Endothelial cell (in vitro differentiated cells): ENCODE measurements at regions not wholly inside any gene's neighbourhood (a gene's known extent, or its start where the extent isn't known, plus 50 kb on each side); places are given as distances from the start of the nearest gene placed in this dataset.

ENCODE experiments used
- DNase-seq: peaks from one replicate; pipeline ENCODE4 v3.0.0; 2021; ENCODE audit warnings: low spot score
- H3K27ac Mint-ChIP-seq: one replicate; pipeline ENCODE4 v1.8.0; 2021; ENCODE audit warnings: mixed read lengths, inconsistent platforms; ENCODE audit not compliant: unreplicated experiment
- H3K27me3 Mint-ChIP-seq: one replicate; pipeline ENCODE4 v1.8.0; 2021; ENCODE audit warnings: mild to moderate bottlenecking, moderate library complexity, mixed read lengths, inconsistent platforms; ENCODE audit not compliant: unreplicated experiment
- H3K36me3 Mint-ChIP-seq: one replicate; pipeline ENCODE4 v1.8.0; 2021; ENCODE audit warnings: mild to moderate bottlenecking, low read depth, mixed read lengths, inconsistent platforms; ENCODE audit not compliant: unreplicated experiment
- H3K4me1 Mint-ChIP-seq: one replicate; pipeline ENCODE4 v1.8.0; 2021; ENCODE audit warnings: mild to moderate bottlenecking, mixed read lengths, inconsistent platforms; ENCODE audit not compliant: unreplicated experiment
- H3K4me3 Mint-ChIP-seq: one replicate; pipeline ENCODE4 v1.8.0; 2021; ENCODE audit warnings: mild to moderate bottlenecking, mixed read lengths, inconsistent platforms; ENCODE audit not compliant: unreplicated experiment
- H3K9me3 Mint-ChIP-seq: one replicate; pipeline ENCODE4 v1.8.0; 2021; ENCODE audit warnings: mixed read lengths, inconsistent platforms; ENCODE audit not compliant: unreplicated experiment
- TF ChIP-seq, protein P1 (sequence below): fragments of 200-600 bp; sonication (generic); IDR thresholded peaks from one replicate; pipeline ENCODE4 v1.5.0; 2021; ENCODE audit warnings: antibody characterized with exemption; ENCODE audit not compliant: unreplicated experiment

DNA sequence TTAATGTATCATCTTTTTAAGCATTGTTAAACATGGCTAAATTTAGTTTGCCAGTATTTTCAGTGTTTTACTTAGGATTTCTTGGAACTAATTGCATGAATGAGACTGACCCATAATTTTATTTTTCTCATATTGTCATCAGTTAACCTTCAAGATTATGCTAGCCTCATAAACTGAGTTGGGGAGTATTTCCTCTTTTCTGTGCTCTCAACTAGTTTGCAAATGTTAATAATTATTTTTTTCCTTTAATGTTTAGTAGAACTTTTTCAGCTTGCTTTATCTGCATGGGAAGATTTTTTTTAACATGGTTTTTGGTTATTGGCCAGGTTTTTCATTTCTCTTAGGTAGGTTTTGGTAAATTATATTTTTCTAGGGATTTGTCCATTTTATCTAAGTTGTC lies 235.4 kb upstream of the SESN3 start:
- no peak overlapping the region for H3K4me3 Mint-ChIP-seq
- TF ChIP-seq, protein P1, sequence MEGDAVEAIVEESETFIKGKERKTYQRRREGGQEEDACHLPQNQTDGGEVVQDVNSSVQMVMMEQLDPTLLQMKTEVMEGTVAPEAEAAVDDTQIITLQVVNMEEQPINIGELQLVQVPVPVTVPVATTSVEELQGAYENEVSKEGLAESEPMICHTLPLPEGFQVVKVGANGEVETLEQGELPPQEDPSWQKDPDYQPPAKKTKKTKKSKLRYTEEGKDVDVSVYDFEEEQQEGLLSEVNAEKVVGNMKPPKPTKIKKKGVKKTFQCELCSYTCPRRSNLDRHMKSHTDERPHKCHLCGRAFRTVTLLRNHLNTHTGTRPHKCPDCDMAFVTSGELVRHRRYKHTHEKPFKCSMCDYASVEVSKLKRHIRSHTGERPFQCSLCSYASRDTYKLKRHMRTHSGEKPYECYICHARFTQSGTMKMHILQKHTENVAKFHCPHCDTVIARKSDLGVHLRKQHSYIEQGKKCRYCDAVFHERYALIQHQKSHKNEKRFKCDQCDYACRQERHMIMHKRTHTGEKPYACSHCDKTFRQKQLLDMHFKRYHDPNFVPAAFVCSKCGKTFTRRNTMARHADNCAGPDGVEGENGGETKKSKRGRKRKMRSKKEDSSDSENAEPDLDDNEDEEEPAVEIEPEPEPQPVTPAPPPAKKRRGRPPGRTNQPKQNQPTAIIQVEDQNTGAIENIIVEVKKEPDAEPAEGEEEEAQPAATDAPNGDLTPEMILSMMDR = no peak
- H3K27ac Mint-ChIP-seq = no peak overlapping the region
- H3K9me3 Mint-ChIP-seq = no peaks in the 10 kb centered on the region
- H3K27me3 Mint-ChIP-seq = no peaks in the 10 kb centered on the region
- peaks cover 6% of the 10 kb centered on the region for H3K4me1 Mint-ChIP-seq
- no peak for DNase-seq
- no peaks in the 10 kb centered on the region for H3K36me3 Mint-ChIP-seq

DNA sequence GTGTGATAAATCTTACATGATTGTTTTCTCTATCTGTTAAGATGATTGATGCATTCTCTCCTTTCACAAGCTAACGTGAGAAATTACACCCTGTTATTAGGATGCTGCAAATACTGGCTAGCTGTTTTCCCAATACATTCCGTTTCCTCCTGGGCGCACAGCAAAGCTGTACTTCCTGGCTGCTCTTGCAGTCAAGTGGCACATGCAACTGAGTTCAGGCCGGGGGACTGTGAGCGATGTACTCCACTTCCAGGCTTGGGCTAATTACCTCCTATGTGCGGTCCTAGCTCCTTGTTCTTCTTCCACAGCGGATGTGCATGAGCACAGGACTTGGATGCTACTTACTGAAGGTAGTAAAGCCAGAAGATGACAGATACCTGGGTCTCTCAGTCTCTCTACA lies 234.9 kb upstream of the SESN3 start:
- no peak overlapping the region for H3K27ac Mint-ChIP-seq
- H3K9me3 Mint-ChIP-seq = no peaks in the 10 kb centered on the region
- H3K27me3 Mint-ChIP-seq = peaks cover 2% of the 10 kb centered on the region
- DNase-seq = peak; percentile 9
- no peak overlapping the region for H3K4me3 Mint-ChIP-seq
- TF ChIP-seq, protein P1 = no peak
- no peaks in the 10 kb centered on the region for H3K36me3 Mint-ChIP-seq
- H3K4me1 Mint-ChIP-seq = peaks cover 6% of the 10 kb centered on the region

DNA sequence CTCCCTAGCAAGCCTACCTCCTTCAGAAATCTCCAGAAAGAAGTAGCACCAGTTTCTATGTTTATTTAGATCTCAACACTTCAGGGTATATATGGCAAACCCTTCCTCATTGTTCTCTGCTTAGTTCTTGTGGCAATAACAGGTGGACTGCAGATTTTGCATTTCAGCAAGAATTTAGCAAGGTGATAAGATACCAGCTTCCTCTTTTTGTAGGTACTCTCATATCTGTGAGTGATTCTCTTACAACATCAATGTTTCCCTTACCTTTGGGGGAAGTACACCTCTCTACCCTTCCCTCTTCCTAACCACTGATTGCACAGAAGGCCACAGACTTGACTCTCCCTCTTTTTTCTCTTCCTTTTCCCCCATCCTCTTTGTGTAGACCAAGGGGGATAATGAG lies 230.9 kb upstream of the SESN3 start:
- Mint-ChIP-seq H3K27ac (no peak overlapping the region), H3K36me3 (no peaks in the 10 kb centered on the region), H3K27me3 (peaks cover 2% of the 10 kb centered on the region), H3K9me3 (no peaks in the 10 kb centered on the region), H3K4me1 (peaks cover 6% of the 10 kb centered on the region), H3K4me3 (no peak overlapping the region)
- TF ChIP-seq, protein P1 = no peak
- no peak for DNase-seq

DNA sequence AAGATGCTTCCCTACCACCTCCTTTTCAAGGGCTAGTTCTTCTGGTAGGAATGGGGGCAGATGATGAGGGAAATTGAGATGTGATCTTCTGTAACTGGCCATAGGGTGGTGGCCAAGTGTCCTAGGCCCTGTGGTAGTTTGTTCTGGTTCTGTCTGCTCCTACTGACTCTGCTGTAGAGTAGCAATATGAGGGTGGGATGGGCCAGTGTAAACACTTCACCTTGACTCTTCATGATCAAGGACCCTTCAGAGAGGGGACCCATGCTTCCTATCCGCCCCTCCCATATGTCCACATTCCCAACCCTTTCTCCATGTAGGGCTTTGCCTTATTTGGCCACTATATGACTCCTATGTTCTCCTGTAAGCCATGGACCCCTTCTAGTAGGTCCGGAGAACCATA lies 230.3 kb upstream of the SESN3 start:
- TF ChIP-seq, protein P1 = no peak
- peaks cover 2% of the 10 kb centered on the region for H3K27me3 Mint-ChIP-seq
- H3K4me1 Mint-ChIP-seq = peaks cover 6% of the 10 kb centered on the region
- no peak for DNase-seq
- H3K9me3 Mint-ChIP-seq = no peaks in the 10 kb centered on the region
- H3K27ac Mint-ChIP-seq = no peak overlapping the region
- H3K4me3 Mint-ChIP-seq = no peak overlapping the region
- H3K36me3 Mint-ChIP-seq = no peaks in the 10 kb centered on the region

DNA sequence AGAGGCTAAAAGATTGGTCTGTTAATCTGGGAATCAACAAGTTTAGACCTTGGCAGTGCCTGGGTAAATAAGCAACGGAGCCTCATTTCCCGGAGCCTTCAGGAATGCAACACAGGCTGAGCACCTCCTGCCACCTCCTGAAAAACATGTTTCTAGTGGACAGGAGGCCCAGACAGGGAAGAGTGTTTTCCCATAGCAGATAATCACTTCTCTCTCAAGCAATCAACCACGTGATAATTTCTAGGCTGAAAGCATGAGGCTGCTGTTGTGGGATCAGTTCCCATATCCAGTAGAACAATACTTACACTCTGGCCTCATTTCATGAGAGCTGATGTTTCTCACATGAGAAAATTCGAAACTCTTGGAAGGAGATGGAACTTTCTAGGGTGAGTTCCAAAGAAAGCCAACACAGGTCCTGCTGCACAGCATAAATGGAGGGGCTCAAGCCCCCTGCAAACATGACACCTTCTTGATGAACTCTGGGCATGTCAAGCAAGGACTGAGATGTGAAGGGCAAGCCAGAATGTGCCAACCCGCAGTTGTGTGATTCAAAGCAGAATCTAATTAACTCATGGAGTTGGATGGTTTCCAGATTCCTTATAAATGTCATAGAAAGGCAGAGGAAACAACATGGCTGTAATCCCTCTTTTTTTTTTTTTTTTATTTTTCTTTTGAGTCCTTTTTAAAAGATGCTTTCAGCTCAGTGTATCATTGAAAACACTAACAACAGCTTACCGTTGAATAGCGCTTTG lies 228.5 kb upstream of the SESN3 start:
- no peaks in the 10 kb centered on the region for H3K9me3 Mint-ChIP-seq
- no peaks in the 10 kb centered on the region for H3K36me3 Mint-ChIP-seq
- no peak overlapping the region for H3K27ac Mint-ChIP-seq
- TF ChIP-seq, protein P1 = no peak
- DNase-seq = no peak
- no peak overlapping the region for H3K4me3 Mint-ChIP-seq
- peaks cover 2% of the 10 kb centered on the region for H3K27me3 Mint-ChIP-seq
- peaks cover 6% of the 10 kb centered on the region for H3K4me1 Mint-ChIP-seq
